ENCODE measurements at regions not wholly inside any gene's neighbourhood (a gene's known extent, or its start where the extent isn't known, plus 50 kb on each side); places are given as distances from the start of the nearest gene placed in this dataset.
A peak's percentile ranks its signal among the peaks of the same experiment; 100 is the strongest.

DNA sequence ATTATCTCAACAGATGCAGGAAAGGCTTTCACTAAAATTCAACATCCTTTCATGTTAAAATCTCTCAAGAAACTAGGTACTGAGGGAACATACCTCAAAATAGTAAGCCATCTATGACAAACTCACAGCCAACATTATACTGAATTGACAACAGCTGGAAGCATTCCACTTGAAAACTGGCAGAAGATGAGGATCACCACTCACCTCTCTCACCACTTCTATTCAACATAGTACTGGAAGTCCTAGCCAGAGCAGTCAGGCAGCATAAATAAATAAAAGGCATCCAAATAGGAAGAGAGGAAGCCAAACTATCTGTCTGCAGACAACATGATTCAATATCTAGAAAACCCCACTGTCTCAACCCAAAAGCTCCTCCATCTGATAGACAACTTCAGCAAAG, 203.6 kb upstream of the GRAMD2B start:
- peaks cover 1% of the 10 kb centered on the region; the same call in 1 of the 2 replicates for H3K27me3 Mint-ChIP-seq (ENCODE audit: insufficient read depth)
- TF ChIP-seq, protein P1, sequence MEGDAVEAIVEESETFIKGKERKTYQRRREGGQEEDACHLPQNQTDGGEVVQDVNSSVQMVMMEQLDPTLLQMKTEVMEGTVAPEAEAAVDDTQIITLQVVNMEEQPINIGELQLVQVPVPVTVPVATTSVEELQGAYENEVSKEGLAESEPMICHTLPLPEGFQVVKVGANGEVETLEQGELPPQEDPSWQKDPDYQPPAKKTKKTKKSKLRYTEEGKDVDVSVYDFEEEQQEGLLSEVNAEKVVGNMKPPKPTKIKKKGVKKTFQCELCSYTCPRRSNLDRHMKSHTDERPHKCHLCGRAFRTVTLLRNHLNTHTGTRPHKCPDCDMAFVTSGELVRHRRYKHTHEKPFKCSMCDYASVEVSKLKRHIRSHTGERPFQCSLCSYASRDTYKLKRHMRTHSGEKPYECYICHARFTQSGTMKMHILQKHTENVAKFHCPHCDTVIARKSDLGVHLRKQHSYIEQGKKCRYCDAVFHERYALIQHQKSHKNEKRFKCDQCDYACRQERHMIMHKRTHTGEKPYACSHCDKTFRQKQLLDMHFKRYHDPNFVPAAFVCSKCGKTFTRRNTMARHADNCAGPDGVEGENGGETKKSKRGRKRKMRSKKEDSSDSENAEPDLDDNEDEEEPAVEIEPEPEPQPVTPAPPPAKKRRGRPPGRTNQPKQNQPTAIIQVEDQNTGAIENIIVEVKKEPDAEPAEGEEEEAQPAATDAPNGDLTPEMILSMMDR (IDR thresholded peaks at IDR 0.05): no peak
- H3K27ac Mint-ChIP-seq: no peak overlapping the region
- DNase-seq: no peak
- H3K9me3 Mint-ChIP-seq: peaks cover 26% of the 10 kb centered on the region
- H3K4me3 Mint-ChIP-seq: no peak overlapping the region
- H3K4me1 Mint-ChIP-seq (ENCODE audit: low read depth): no peaks in the 10 kb centered on the region
- H3K36me3 Mint-ChIP-seq (ENCODE audit: low read depth): peaks cover 4% of the 10 kb centered on the region; the same call in 1 of the 2 replicates

DNA sequence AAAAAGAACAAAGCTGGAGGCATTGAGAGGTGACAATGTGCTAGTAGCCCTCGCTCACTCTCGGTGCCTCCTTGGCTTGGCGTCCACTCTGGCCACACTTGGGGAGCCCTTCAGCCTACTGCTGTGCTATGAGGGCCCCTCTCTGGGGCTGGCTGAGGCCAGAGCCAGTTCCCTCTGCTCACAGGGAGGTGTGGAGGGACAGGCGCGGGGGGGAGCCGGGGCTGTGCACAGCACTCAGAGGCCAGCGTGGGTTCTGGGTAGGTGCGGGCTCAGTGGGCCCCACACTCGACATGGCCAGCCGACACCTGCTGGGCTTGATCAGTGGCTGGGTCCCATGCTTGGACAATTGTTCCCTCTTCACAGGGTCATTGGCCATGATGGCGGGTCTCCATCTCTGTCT, 202.5 kb upstream of the GRAMD2B start:
- H3K9me3 Mint-ChIP-seq: peaks cover 26% of the 10 kb centered on the region
- peaks cover 1% of the 10 kb centered on the region; the same call in 1 of the 2 replicates for H3K27me3 Mint-ChIP-seq (ENCODE audit: insufficient read depth)
- no peak overlapping the region for H3K27ac Mint-ChIP-seq
- TF ChIP-seq, protein P1 (IDR thresholded peaks at IDR 0.05): no peak
- no peak overlapping the region for H3K4me3 Mint-ChIP-seq
- DNase-seq: no peak
- H3K4me1 Mint-ChIP-seq (ENCODE audit: low read depth): no peaks in the 10 kb centered on the region
- H3K36me3 Mint-ChIP-seq (ENCODE audit: low read depth): peaks cover 4% of the 10 kb centered on the region; the same call in 1 of the 2 replicates

DNA sequence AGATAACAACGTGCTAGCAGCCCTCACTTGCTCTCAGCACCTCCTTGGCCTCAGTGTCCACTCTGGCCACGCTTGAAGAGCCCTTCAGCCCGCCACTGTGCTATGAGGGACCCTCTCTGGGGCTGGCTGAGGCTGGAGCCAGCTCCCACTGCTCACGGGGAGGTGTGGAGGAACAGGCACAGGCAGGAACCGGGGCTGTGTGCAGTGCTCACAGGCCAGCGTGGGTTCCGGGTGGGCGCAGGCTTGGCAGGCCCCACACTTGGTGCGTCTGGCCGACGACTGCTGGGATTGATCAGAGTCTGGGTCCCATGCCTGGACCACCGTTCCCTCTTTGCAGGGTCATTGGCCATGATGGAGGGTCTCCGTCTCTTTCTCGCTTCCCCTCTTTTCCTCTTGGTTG, 194.3 kb upstream of the GRAMD2B start:
- no peak overlapping the region for H3K27ac Mint-ChIP-seq
- H3K4me1 Mint-ChIP-seq (ENCODE audit: low read depth): no peaks in the 10 kb centered on the region
- H3K27me3 Mint-ChIP-seq (ENCODE audit: insufficient read depth): no peaks in the 10 kb centered on the region
- no peaks in the 10 kb centered on the region for H3K36me3 Mint-ChIP-seq (ENCODE audit: low read depth)
- DNase-seq: no peak
- TF ChIP-seq, protein P1 (IDR thresholded peaks at IDR 0.05): no peak
- peaks cover 19% of the 10 kb centered on the region for H3K9me3 Mint-ChIP-seq
- no peak overlapping the region for H3K4me3 Mint-ChIP-seq

DNA sequence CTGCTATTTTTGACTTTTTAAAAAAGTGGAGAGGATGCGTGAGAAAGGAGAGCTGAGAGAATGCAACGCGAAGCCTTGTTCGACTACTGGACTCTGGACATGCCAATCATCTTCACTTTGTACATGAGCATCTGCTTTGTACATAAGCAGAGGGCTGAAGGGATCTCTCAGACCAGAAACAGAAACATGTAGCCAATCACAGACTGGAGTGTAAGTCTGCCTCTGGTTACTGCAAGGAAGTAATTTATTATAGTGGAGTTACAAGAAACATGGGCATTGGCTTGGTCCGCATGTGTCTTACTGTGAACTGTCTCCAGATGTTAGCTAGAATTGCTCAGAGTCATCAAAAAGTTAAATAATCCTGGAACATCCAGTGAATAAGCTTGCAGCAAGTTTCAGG, 190.0 kb upstream of the GRAMD2B start:
- H3K36me3 Mint-ChIP-seq (ENCODE audit: low read depth): no peaks in the 10 kb centered on the region
- no peak overlapping the region for H3K27ac Mint-ChIP-seq
- H3K9me3 Mint-ChIP-seq: peaks cover 9% of the 10 kb centered on the region
- DNase-seq: no peak
- TF ChIP-seq, protein P1 (IDR thresholded peaks at IDR 0.05): no peak
- no peak overlapping the region for H3K4me3 Mint-ChIP-seq
- H3K27me3 Mint-ChIP-seq (ENCODE audit: insufficient read depth): no peaks in the 10 kb centered on the region
- H3K4me1 Mint-ChIP-seq (ENCODE audit: low read depth): no peaks in the 10 kb centered on the region

DNA sequence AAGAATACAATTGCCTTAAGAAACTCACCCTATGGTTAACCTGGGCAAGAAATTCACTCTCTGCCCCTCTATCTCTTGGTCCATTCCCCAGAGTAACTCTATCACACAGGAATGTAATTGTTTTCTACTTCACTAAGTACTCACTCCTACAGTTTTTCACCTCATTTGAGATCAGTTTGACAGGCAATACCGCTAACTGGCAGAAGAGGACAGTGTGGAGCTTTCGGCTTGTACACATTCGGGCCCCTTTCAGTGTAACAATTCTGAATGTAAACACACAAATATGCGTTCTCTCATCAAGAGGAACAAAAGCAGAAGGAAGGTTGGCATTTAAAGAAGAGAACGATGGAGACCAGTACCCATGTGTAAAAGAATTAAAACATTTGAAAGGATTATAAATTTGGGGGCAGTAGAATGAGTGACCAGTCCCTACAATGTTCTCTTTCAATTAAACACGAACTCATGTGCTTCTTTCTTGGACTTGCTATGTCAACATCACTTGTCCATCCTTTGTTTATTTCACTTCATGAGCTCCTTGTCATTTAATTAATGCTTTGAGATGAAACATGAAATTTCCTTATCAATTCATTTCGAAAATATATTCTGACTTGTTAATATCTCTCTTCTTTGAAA, 188.5 kb upstream of the GRAMD2B start:
- H3K4me1 Mint-ChIP-seq (ENCODE audit: low read depth): no peaks in the 10 kb centered on the region
- DNase-seq: no peak
- H3K4me3 Mint-ChIP-seq: peak overlapping the region; percentile 20; the same call in 1 of the 2 replicates
- peaks cover 4% of the 10 kb centered on the region for H3K9me3 Mint-ChIP-seq
- no peak overlapping the region for H3K27ac Mint-ChIP-seq
- TF ChIP-seq, protein P1 (IDR thresholded peaks at IDR 0.05): peak; percentile 74
- no peaks in the 10 kb centered on the region for H3K27me3 Mint-ChIP-seq (ENCODE audit: insufficient read depth)
- H3K36me3 Mint-ChIP-seq (ENCODE audit: low read depth): no peaks in the 10 kb centered on the region

Data from HFFc6 (cell line).